GM12801 (cell line): ENCODE measurements at regions not wholly inside any gene's neighbourhood (a gene's known extent, or its start where the extent isn't known, plus 50 kb on each side); places are given as distances from the start of the nearest gene placed in this dataset.

Source experiments
- CTCF ChIP-seq: IDR thresholded peaks from one replicate; pipeline ENCODE4 v1.5.1; 2011; ENCODE audit warnings: control low read depth; ENCODE audit not compliant: insufficient read length; ENCODE audit errors: extremely low read depth

- no peak for TF ChIP-seq CTCF
These were observed 1212.2 kb upstream of the TENM3 start for GRCh38 chr4:181030961-181031360.

GRCh38 chr4:181043486-181043885 lies 1199.7 kb upstream of the TENM3 start:
- TF ChIP-seq CTCF, result no peak

GRCh38 chr4:181046809-181047208 lies 1196.4 kb upstream of the TENM3 start:
- no peak for TF ChIP-seq CTCF

- TF ChIP-seq CTCF, result no peak
These were observed 1191.3 kb upstream of the TENM3 start for GRCh38 chr4:181051931-181052330.

GRCh38 chr4:181061787-181062186 lies 1181.4 kb upstream of the TENM3 start:
- no peak for TF ChIP-seq CTCF

- TF ChIP-seq CTCF, result no peak
These were observed 1180.0 kb upstream of the TENM3 start for GRCh38 chr4:181063212-181063611.

- TF ChIP-seq CTCF, result no peak
These were observed 1165.9 kb upstream of the TENM3 start for GRCh38 chr4:181077341-181077740.

GRCh38 chr4:181078196-181078595 lies 1165.0 kb upstream of the TENM3 start:
- TF ChIP-seq CTCF, result no peak
